Astrocyte of the spinal cord (primary cell): ENCODE measurements at regions not wholly inside any gene's neighbourhood (a gene's known extent, or its start where the extent isn't known, plus 50 kb on each side); places are given as distances from the start of the nearest gene placed in this dataset.

Experiments
- DNase-seq: peaks from one replicate; pipeline ENCODE4 v3.0.0; 2011; ENCODE audit warnings: low read depth, low spot score
- H3K4me3 ChIP-seq: 2 replicates; pipeline ENCODE4 v1.5.1; 2011; ENCODE audit warnings: low read depth, mild to moderate bottlenecking, low read length, moderate library complexity
- CTCF ChIP-seq: IDR thresholded peaks from 2 replicates; pipeline ENCODE4 v1.5.1; 2012; ENCODE audit warnings: low read depth, mild to moderate bottlenecking, low read length, inconsistent platforms
- in situ Hi-C: cut with HindIII; loops from 2 replicates; pipeline ENCODE4 v1.10.0; 2017; ENCODE audit warnings: low sequenced_read_pairs

- H3K4me3 ChIP-seq = no peak overlapping the region
- no peak for DNase-seq
- TF ChIP-seq CTCF = no peak
- in situ Hi-C loops = no loop called here
Measured at GRCh38 chr16:6600167-6600566, 732.5 kb upstream of the RBFOX1 start.

- no peak for TF ChIP-seq CTCF
- no peak for DNase-seq
- H3K4me3 ChIP-seq = no peak overlapping the region
- in situ Hi-C loops = no loop called here
Measured at GRCh38 chr16:6593799-6594198, 738.8 kb upstream of the RBFOX1 start.

GRCh38 chr16:6576606-6577005 lies 756.0 kb upstream of the RBFOX1 start:
- DNase-seq = no peak
- TF ChIP-seq CTCF = no peak
- in situ Hi-C loops = no loop called here
- H3K4me3 ChIP-seq = no peak overlapping the region

GRCh38 chr16:6576113-6576512 lies 756.5 kb upstream of the RBFOX1 start:
- no peak overlapping the region for H3K4me3 ChIP-seq
- TF ChIP-seq CTCF = no peak
- DNase-seq = no peak
- in situ Hi-C loops = no loop called here

GRCh38 chr16:6574146-6574545 lies 758.5 kb upstream of the RBFOX1 start:
- no peak for TF ChIP-seq CTCF
- in situ Hi-C loops = no loop called here

GRCh38 chr16:6573577-6573976 lies 759.1 kb upstream of the RBFOX1 start:
- DNase-seq = no peak
- no peak overlapping the region for H3K4me3 ChIP-seq
- no peak for TF ChIP-seq CTCF
- in situ Hi-C loops = no loop called here

More at GRCh38 chr16:6574146-6574545, 758.5 kb upstream of the RBFOX1 start:
- H3K4me3 ChIP-seq = no peak overlapping the region
- DNase-seq = no peak

GRCh38 chr16:6571044-6571443 lies 761.6 kb upstream of the RBFOX1 start:
- DNase-seq = no peak
- no peak for TF ChIP-seq CTCF
- H3K4me3 ChIP-seq = no peak overlapping the region
- in situ Hi-C loops = no loop called here
